Adipocyte (in vitro differentiated cells): ENCODE measurements at regions not wholly inside any gene's neighbourhood (a gene's known extent, or its start where the extent isn't known, plus 50 kb on each side); places are given as distances from the start of the nearest gene placed in this dataset.
A peak's percentile ranks its signal among the peaks of the same experiment; 100 is the strongest.

Experiments used
- DNase-seq: peaks from one replicate; pipeline ENCODE4 v3.0.0-alpha.2; 2015; ENCODE audit warnings: low read depth
- H3K27me3 ChIP-seq: replicated peaks from 2 replicates; pipeline ENCODE4 v1.7.0; 2013; ENCODE audit warnings: mild to moderate bottlenecking, low read length, moderate library complexity; ENCODE audit not compliant: control insufficient read depth, insufficient read depth
- H3K36me3 ChIP-seq: 2 replicates; pipeline ENCODE4 v1.7.0; 2013; ENCODE audit warnings: low read length, mild to moderate bottlenecking, moderate library complexity; ENCODE audit not compliant: control insufficient read depth, insufficient read depth, severe bottlenecking
- H3K4me1 ChIP-seq: 2 replicates; pipeline ENCODE4 v1.7.0; 2013; ENCODE audit warnings: mild to moderate bottlenecking, low read length, moderate library complexity; ENCODE audit not compliant: control insufficient read depth, insufficient read depth
- H3K4me3 ChIP-seq: 2 replicates; pipeline ENCODE4 v1.7.0; 2013; ENCODE audit warnings: mild to moderate bottlenecking, low read length, moderate library complexity
- H3K9ac ChIP-seq: 2 replicates; pipeline ENCODE4 v1.7.0; 2013; ENCODE audit warnings: mild to moderate bottlenecking, low read length, moderate library complexity
- H3K9me3 ChIP-seq: 2 replicates; pipeline ENCODE4 v1.7.0; 2013; ENCODE audit warnings: mild to moderate bottlenecking, low read length, moderate library complexity; ENCODE audit not compliant: control insufficient read depth

- no peak for DNase-seq
- Histone ChIP-seq H3K9me3 (peaks cover 10% of the 10 kb centered on the region), H3K9ac (no peak overlapping the region), H3K27me3 (no peaks in the 10 kb centered on the region), H3K36me3 (no peaks in the 10 kb centered on the region), H3K4me1 (no peaks in the 10 kb centered on the region), H3K4me3 (no peak overlapping the region)
Observed at GRCh38 chr1:215458562-215458961, 108.5 kb upstream of the KCTD3 start.

- no peaks in the 10 kb centered on the region for H3K36me3 ChIP-seq
- H3K4me1 ChIP-seq: no peaks in the 10 kb centered on the region
- no peak for DNase-seq
- H3K27me3 ChIP-seq: no peaks in the 10 kb centered on the region
- H3K4me3 ChIP-seq: no peak overlapping the region
- no peak overlapping the region for H3K9ac ChIP-seq
- peaks cover 10% of the 10 kb centered on the region for H3K9me3 ChIP-seq
Observed at GRCh38 chr1:215459136-215459535, 108.0 kb upstream of the KCTD3 start.

GRCh38 chr1:215466361-215466760 lies 100.7 kb upstream of the KCTD3 start:
- Histone ChIP-seq H3K4me3 (no peak overlapping the region), H3K36me3 (no peaks in the 10 kb centered on the region), H3K9me3 (no peaks in the 10 kb centered on the region)

GRCh38 chr1:215471463-215471862 lies 95.6 kb upstream of the KCTD3 start:
- no peaks in the 10 kb centered on the region for H3K36me3 ChIP-seq
- H3K4me1 ChIP-seq: peaks cover 26% of the 10 kb centered on the region
- no peak for DNase-seq
- no peaks in the 10 kb centered on the region for H3K9me3 ChIP-seq
- H3K9ac ChIP-seq: no peak overlapping the region
- H3K4me3 ChIP-seq: no peak overlapping the region
- no peaks in the 10 kb centered on the region for H3K27me3 ChIP-seq

More at GRCh38 chr1:215466361-215466760, 100.7 kb upstream of the KCTD3 start:
- Histone ChIP-seq H3K4me1 (no peaks in the 10 kb centered on the region), H3K27me3 (no peaks in the 10 kb centered on the region), H3K9ac (no peak overlapping the region)
- DNase-seq: no peak

- H3K9me3 ChIP-seq: peaks cover 10% of the 10 kb centered on the region
- H3K27me3 ChIP-seq: no peaks in the 10 kb centered on the region
- H3K4me1 ChIP-seq: peaks cover 27% of the 10 kb centered on the region
- no peak overlapping the region for H3K9ac ChIP-seq
- H3K4me3 ChIP-seq: no peak overlapping the region
- no peaks in the 10 kb centered on the region for H3K36me3 ChIP-seq
- no peak for DNase-seq
Observed at GRCh38 chr1:215472723-215473122, 94.4 kb upstream of the KCTD3 start.

- peak; percentile 43 for DNase-seq
- Histone ChIP-seq H3K36me3 (no peaks in the 10 kb centered on the region), H3K9me3 (peaks cover 19% of the 10 kb centered on the region), H3K27me3 (no peaks in the 10 kb centered on the region), H3K4me1 (peaks cover 27% of the 10 kb centered on the region), H3K4me3 (no peak overlapping the region), H3K9ac (no peak overlapping the region)
Observed at GRCh38 chr1:215473943-215474342, 93.2 kb upstream of the KCTD3 start.

GRCh38 chr1:215474940-215475339 lies 92.2 kb upstream of the KCTD3 start:
- Histone ChIP-seq H3K4me3 (no peak overlapping the region), H3K9me3 (peaks cover 19% of the 10 kb centered on the region), H3K27me3 (no peaks in the 10 kb centered on the region), H3K4me1 (peaks cover 27% of the 10 kb centered on the region), H3K9ac (no peak overlapping the region), H3K36me3 (no peaks in the 10 kb centered on the region)
- DNase-seq: no peak

- no peaks in the 10 kb centered on the region for H3K36me3 ChIP-seq
- H3K27me3 ChIP-seq: no peaks in the 10 kb centered on the region
- peak; percentile 83 for DNase-seq
- H3K4me1 ChIP-seq: peaks cover 27% of the 10 kb centered on the region
- H3K9me3 ChIP-seq: peaks cover 20% of the 10 kb centered on the region
- H3K4me3 ChIP-seq: peak overlapping the region; percentile 8
- peak overlapping the region; percentile 43 for H3K9ac ChIP-seq
Observed at GRCh38 chr1:215475796-215476481, 91.2 kb upstream of the KCTD3 start.

- Histone ChIP-seq H3K9me3 (peaks cover 23% of the 10 kb centered on the region), H3K9ac (no peak overlapping the region), H3K27me3 (no peaks in the 10 kb centered on the region), H3K4me3 (peak overlapping the region; percentile 8), H3K4me1 (peaks cover 27% of the 10 kb centered on the region), H3K36me3 (no peaks in the 10 kb centered on the region)
- DNase-seq: no peak
Observed at GRCh38 chr1:215476541-215476940, 90.6 kb upstream of the KCTD3 start.

GRCh38 chr1:215477632-215478031 lies 89.5 kb upstream of the KCTD3 start:
- H3K36me3 ChIP-seq: no peaks in the 10 kb centered on the region
- no peak overlapping the region for H3K4me3 ChIP-seq
- peaks cover 23% of the 10 kb centered on the region for H3K9me3 ChIP-seq
- peaks cover 27% of the 10 kb centered on the region for H3K4me1 ChIP-seq
- no peak for DNase-seq
- no peak overlapping the region for H3K9ac ChIP-seq
- peaks cover 2% of the 10 kb centered on the region for H3K27me3 ChIP-seq

- Histone ChIP-seq H3K9me3 (peaks cover 23% of the 10 kb centered on the region), H3K4me1 (peaks cover 17% of the 10 kb centered on the region), H3K27me3 (peaks cover 2% of the 10 kb centered on the region), H3K9ac (no peak overlapping the region), H3K36me3 (no peaks in the 10 kb centered on the region), H3K4me3 (no peak overlapping the region)
- DNase-seq: no peak
Observed at GRCh38 chr1:215479567-215479966, 87.5 kb upstream of the KCTD3 start.

- Histone ChIP-seq H3K36me3 (no peaks in the 10 kb centered on the region), H3K27me3 (peaks cover 2% of the 10 kb centered on the region), H3K9me3 (peaks cover 19% of the 10 kb centered on the region), H3K4me1 (no peaks in the 10 kb centered on the region), H3K4me3 (no peak overlapping the region), H3K9ac (no peak overlapping the region)
- DNase-seq: no peak
Observed at GRCh38 chr1:215482079-215482478, 85.0 kb upstream of the KCTD3 start.
